ENCODE measurements at regions not wholly inside any gene's neighbourhood (a gene's known extent, or its start where the extent isn't known, plus 50 kb on each side); places are given as distances from the start of the nearest gene placed in this dataset.
"Not testable (repeated sequence)": the region's sequence is repeated elsewhere in the genome, so short reads cannot be mapped to it uniquely, and the experiment has no call there.

GRCh38 chr2:48218169-48218568 is 96.3 kb upstream of the FOXN2 start:
- no peak for DNase-seq
- no peak overlapping the region for H3K27ac Mint-ChIP-seq
- ChIA-PET POLR2A (no interaction called here), CTCF (interaction anchor here (0.6 kb wide), 1 partner anchor 16 kb away, joined by 4 read pairs; no protein-coding TSS in a partner anchor)
- H3K27me3 Mint-ChIP-seq = no peaks in the 10 kb centered on the region
- H3K9me3 Mint-ChIP-seq = no peaks in the 10 kb centered on the region
- no peaks in the 10 kb centered on the region for H3K36me3 Mint-ChIP-seq (ENCODE audit: low read depth)
- H3K4me1 Mint-ChIP-seq = peaks cover 2% of the 10 kb centered on the region
- no peak overlapping the region for H3K4me3 Mint-ChIP-seq

DNA sequence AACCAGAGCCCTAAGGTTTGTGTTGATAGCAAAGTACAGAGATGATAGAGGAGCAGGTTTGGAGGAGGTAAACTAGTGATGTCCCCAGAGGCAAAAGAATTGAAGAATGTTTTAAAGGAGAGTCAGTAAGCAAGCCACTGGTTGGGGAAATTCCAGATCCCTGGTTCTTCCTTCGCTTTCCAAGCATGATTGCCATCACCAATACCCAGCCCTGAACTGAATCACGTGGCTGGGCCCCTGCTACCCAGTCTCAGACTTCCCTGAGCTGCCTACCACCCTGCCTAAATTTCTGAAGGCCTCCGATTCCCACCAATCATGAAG is 95.3 kb upstream of the FOXN2 start:
- ChIA-PET CTCF (no interaction called here), POLR2A (no interaction called here)
- H3K27ac Mint-ChIP-seq = no peak overlapping the region
- no peak for DNase-seq
- H3K4me1 Mint-ChIP-seq = peaks cover 2% of the 10 kb centered on the region
- no peak overlapping the region for H3K4me3 Mint-ChIP-seq
- no peaks in the 10 kb centered on the region for H3K9me3 Mint-ChIP-seq
- H3K36me3 Mint-ChIP-seq (ENCODE audit: low read depth) = no peaks in the 10 kb centered on the region
- no peaks in the 10 kb centered on the region for H3K27me3 Mint-ChIP-seq

DNA sequence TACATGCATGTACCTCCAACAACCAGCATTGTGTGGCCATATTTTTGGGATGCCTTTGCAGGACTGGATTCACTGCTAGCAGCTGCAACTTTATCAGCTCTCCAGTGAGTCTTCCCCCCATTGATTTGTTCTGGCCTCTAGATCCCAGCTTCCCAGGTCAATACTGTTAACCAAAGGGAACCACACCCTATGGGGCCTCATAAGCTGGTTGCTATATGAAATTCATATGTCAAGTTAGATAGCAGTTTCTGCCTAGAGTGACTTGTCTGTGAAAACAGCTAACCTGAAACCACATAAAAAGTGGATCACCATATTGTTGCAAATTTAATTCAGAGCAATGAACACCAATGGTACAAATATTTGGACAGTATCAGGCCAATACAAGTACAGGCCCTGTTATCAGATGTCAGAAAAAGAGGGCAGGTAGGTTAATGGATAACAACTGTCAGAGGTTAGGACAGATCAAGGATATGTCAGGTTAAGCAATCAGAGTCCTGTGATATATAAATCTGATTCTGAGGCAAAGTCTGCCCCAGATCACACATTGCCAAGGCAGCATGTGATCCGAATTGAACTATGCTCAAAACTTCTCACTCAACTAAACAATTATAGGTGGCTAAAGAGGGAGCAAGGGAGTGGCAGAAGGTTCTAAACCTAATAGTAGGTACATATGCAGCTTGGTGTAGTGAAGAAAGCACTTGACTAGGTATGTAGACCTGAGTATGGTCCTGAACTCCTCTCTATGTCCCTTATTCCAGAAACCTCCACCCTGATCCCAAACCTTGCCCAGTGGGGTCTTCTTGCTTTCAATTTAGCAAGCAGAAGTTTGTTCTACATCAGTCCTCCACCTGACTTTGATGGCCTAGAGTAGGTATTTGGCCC is 94.7 kb upstream of the FOXN2 start:
- ChIA-PET CTCF (interaction anchor here (0.6 kb wide), 1 partner anchor 10 kb away, joined by 5 read pairs; no protein-coding TSS in a partner anchor), POLR2A (no interaction called here)
- Mint-ChIP-seq H3K27ac (no peak overlapping the region), H3K36me3 (ENCODE audit: low read depth) (no peaks in the 10 kb centered on the region), H3K4me3 (no peak overlapping the region), H3K4me1 (no peaks in the 10 kb centered on the region), H3K27me3 (no peaks in the 10 kb centered on the region), H3K9me3 (no peaks in the 10 kb centered on the region)
- DNase-seq = no peak

- Mint-ChIP-seq H3K4me3 (no peak overlapping the region), H3K27me3 (no peaks in the 10 kb centered on the region), H3K27ac (no peak overlapping the region), H3K9me3 (no peaks in the 10 kb centered on the region), H3K4me1 (no peaks in the 10 kb centered on the region), H3K36me3 (ENCODE audit: low read depth) (no peaks in the 10 kb centered on the region)
- CTCF ChIA-PET = interaction anchor here (0.6 kb wide), 1 partner anchor 10 kb away, joined by 5 read pairs; no protein-coding TSS in a partner anchor
- no peak for DNase-seq
- POLR2A ChIA-PET = no interaction called here
Observed at GRCh38 chr2:48220501-48220900, 94.0 kb upstream of the FOXN2 start.

DNA sequence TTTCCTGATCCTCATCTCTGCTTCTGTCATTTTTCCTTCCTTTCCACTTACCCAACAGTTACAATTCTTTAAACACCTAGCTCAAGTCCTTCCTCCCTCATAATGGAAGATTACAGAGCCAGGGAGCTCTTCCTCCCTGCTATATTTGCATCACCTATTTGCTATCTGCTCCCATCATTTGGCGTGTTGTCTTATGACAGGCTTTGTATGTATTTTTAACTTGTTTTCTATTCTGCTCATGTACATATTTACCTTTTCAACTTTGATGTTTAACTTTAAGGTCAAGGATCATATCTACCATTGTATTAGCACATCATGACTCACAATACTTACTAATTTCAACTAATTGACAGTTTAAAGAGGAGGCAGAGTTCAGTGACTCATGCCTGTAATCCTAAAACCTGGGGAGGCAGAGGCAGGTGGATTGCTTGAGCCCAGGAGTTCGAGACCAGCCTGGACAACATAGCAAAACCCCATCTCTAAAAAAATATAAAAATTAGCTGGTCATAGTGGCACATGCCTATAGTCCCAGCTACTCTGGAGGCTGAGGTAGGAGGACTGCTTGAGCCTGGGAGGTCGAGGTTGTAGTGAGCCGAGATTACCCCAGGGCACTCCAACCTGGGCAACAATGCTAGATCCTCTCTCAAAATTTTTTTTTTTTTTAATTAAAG is 92.5 kb upstream of the FOXN2 start:
- CTCF ChIA-PET = interaction anchor here (1.0 kb wide), 1 partner anchor 8 kb away, joined by 3 read pairs; no protein-coding TSS in a partner anchor
- H3K27ac Mint-ChIP-seq = no peak overlapping the region
- no peaks in the 10 kb centered on the region for H3K9me3 Mint-ChIP-seq
- no peaks in the 10 kb centered on the region for H3K36me3 Mint-ChIP-seq (ENCODE audit: low read depth)
- no peaks in the 10 kb centered on the region for H3K4me1 Mint-ChIP-seq
- no peak overlapping the region for H3K4me3 Mint-ChIP-seq
- DNase-seq = no peak
- POLR2A ChIA-PET = no interaction called here
- H3K27me3 Mint-ChIP-seq = no peaks in the 10 kb centered on the region

DNA sequence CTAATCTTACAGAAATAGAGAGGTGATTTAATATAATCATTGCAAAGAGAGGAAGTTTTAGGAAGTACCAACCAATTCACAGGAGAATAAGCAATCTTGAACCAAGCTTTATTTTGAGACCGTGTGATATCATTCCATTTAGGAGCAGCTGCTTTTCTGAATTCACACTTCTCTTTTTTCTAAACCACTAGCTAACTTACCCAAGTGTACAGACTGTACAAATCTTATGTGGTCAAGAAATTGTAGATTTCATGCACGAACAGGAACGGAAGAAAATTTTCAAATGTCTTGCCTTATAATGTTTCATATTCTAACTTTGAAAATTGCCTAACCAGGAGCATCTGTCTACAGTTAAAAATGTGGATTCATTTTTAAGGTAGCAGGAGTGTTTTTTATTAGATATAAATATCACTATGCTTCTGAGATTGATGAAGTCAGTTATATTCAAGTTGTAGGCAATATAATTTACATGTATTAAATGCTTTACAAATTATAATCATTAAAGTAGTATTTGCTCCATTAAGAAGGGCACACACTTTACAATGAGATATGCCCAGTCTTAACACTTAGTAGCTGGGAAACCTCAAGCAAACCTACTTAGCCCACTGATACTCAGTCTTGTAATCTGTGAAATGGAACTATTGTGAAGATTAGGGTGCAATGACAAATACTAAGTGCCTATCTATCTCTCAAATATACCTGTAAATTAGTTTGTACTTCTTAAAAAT is 86.7 kb upstream of the FOXN2 start:
- CTCF ChIA-PET = no interaction called here
- Mint-ChIP-seq H3K27ac (no peak overlapping the region), H3K36me3 (ENCODE audit: low read depth) (no peaks in the 10 kb centered on the region), H3K27me3 (no peaks in the 10 kb centered on the region), H3K9me3 (peaks cover under 1% of the 10 kb centered on the region), H3K4me3 (no peak overlapping the region), H3K4me1 (peaks cover 3% of the 10 kb centered on the region)
- no peak for DNase-seq
- POLR2A ChIA-PET = no interaction called here

DNA sequence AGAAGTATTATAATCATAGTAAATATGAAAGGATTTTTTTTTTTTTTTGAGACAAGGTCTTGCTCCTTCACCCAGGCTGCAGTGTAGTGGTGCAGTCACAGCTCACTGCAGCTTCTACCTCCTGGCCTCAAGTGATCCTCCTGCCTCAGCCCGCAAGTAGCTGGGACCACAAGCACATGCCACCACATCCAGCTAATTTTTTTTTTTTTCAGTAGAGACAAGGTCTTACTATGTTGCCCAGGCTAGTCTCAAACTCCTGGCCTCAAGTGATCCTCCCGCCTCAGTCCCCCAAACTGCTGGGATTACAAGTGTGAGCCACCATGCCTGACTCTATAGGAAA is 86.2 kb upstream of the FOXN2 start:
- POLR2A ChIA-PET = no interaction called here
- no peak for DNase-seq
- CTCF ChIA-PET = no interaction called here
- Mint-ChIP-seq H3K4me1 (peaks cover 8% of the 10 kb centered on the region), H3K9me3 (peaks cover 5% of the 10 kb centered on the region), H3K36me3 (ENCODE audit: low read depth) (peaks cover 3% of the 10 kb centered on the region), H3K27ac (no peak overlapping the region), H3K4me3 (no peak overlapping the region), H3K27me3 (no peaks in the 10 kb centered on the region)

DNA sequence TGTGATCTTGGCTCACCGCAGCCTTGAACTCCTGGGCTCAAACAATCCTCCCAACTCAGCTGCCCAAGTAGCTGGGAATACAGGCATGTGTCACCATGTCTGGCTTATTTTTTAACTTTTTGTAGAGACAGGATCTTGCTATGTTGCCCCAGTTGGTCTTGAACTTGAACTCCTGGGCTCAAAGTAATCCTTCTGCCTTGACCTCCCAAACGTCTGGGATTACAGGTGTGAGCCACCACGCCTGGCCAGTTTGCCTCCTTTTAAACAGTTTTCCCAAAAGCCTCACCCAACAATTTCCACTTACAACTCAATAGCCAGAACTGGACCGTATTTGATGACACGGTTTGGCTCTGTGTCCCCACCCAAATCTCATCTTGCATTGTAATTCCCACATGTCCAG is 85.4 kb upstream of the FOXN2 start:
- ChIA-PET CTCF (no interaction called here), POLR2A (no interaction called here)
- DNase-seq = no peak
- H3K4me3 Mint-ChIP-seq = no peak overlapping the region
- H3K27ac Mint-ChIP-seq = no peak overlapping the region
- H3K27me3 Mint-ChIP-seq = no peaks in the 10 kb centered on the region
- H3K36me3 Mint-ChIP-seq (ENCODE audit: low read depth) = peaks cover 3% of the 10 kb centered on the region
- H3K9me3 Mint-ChIP-seq = peaks cover 5% of the 10 kb centered on the region
- H3K4me1 Mint-ChIP-seq = peaks cover 9% of the 10 kb centered on the region

DNA sequence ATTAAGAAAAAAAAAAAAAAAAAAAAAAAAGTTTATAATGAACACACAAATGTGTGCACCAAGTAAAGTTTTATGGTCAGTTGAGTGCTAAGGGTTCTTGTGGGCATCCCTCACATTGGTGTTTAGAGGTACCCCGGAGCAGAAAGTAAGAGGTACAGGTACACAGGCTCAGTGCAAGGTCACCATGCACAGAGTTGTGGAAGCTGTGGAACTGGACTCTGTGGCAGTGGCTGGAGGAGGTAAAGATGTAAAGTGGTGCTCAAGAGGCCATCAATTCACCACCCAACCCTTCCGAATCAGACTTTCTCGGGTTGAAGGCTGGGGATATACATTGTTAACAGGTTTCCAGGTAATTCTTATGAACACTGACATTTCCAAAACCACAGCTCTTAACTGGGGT is 83.6 kb upstream of the FOXN2 start:
- Mint-ChIP-seq H3K9me3 (peaks cover 7% of the 10 kb centered on the region), H3K4me3 (no peak overlapping the region), H3K27me3 (no peaks in the 10 kb centered on the region), H3K4me1 (peaks cover 12% of the 10 kb centered on the region), H3K27ac (no peak overlapping the region), H3K36me3 (ENCODE audit: low read depth) (peaks cover 6% of the 10 kb centered on the region)
- POLR2A ChIA-PET = no interaction called here
- DNase-seq = no peak
- CTCF ChIA-PET = interaction anchor here (0.7 kb wide), 1 partner anchor 59 kb away, joined by 4 read pairs; no protein-coding TSS in a partner anchor

DNA sequence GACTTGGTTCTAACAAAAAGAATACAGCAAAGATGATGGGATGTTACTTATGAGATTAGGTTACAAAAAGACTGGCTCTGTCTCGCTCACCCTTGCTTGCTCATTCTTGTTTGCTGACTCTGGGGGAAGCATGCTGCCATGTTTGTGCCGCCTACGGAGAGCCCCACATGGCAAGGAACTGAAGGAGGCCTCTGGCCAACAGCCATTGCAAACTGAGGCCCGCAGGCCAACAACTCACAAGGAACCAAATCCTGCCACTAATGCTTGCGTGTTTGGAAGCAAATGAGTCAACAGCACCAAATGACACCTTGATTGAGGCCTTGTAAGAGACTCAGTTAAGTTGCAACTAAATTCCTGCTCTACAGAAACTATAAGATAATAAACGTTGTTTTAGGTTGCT is 82.1 kb upstream of the FOXN2 start:
- POLR2A ChIA-PET = no interaction called here
- CTCF ChIA-PET = no interaction called here

GRCh38 chr2:48233005-48233404 is 81.5 kb upstream of the FOXN2 start:
- Mint-ChIP-seq H3K27ac (peak overlapping the region; percentile 62), H3K4me1 (peaks cover 23% of the 10 kb centered on the region), H3K27me3 (no peaks in the 10 kb centered on the region), H3K9me3 (peaks cover 7% of the 10 kb centered on the region), H3K4me3 (no peak overlapping the region), H3K36me3 (ENCODE audit: low read depth) (peaks cover 6% of the 10 kb centered on the region)
- ChIA-PET POLR2A (interaction anchor here (0.6 to 1.0 kb wide), 2 partner anchors 23 to 80 kb away, joined by 3 read pairs; no protein-coding TSS in a partner anchor), CTCF (no interaction called here)
- peak; percentile 24 for DNase-seq

More for the DNA sequence above, 82.1 kb upstream of the FOXN2 start:
- no peaks in the 10 kb centered on the region for H3K27me3 Mint-ChIP-seq
- H3K4me3 Mint-ChIP-seq = no peak overlapping the region
- no peak overlapping the region for H3K27ac Mint-ChIP-seq
- DNase-seq = no peak
- peaks cover 6% of the 10 kb centered on the region for H3K36me3 Mint-ChIP-seq (ENCODE audit: low read depth)
- peaks cover 23% of the 10 kb centered on the region for H3K4me1 Mint-ChIP-seq
- H3K9me3 Mint-ChIP-seq = peaks cover 7% of the 10 kb centered on the region

GRCh38 chr2:48233824-48234223 is 80.7 kb upstream of the FOXN2 start:
- H3K4me1 Mint-ChIP-seq = peaks cover 23% of the 10 kb centered on the region

DNA sequence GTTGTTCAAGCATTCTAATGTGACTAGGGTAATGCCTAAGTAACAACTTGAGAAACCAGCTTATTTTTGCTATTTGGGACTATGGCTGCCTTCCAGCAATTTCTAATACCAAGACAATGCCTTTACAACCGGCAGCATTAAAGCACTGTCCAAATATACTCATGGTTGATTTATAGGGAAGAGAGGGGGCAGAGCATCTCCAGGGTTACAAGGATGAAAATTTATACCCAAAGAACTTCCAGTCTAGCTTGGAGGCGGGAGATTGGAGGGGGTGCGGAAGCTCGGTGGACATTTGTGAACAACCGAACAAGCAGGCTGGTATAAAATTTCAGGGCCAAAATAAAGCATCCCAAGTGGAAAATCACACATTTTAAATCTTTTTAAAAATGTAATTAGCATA is 79.4 kb upstream of the FOXN2 start:
- H3K27ac Mint-ChIP-seq = no peak overlapping the region
- ChIA-PET POLR2A (no interaction called here), CTCF (interaction anchor here (0.6 to 1.1 kb wide), 3 partner anchors 15 to 192 kb away, joined by 3 to 4 read pairs (median 3); no protein-coding TSS in a partner anchor)
- H3K4me1 Mint-ChIP-seq = peaks cover 23% of the 10 kb centered on the region
- peaks cover 6% of the 10 kb centered on the region for H3K36me3 Mint-ChIP-seq (ENCODE audit: low read depth)
- DNase-seq = no peak
- H3K27me3 Mint-ChIP-seq = no peaks in the 10 kb centered on the region
- H3K9me3 Mint-ChIP-seq = peaks cover 11% of the 10 kb centered on the region
- H3K4me3 Mint-ChIP-seq = no peak overlapping the region

More at GRCh38 chr2:48233824-48234223, 80.7 kb upstream of the FOXN2 start:
- H3K27me3 Mint-ChIP-seq; H3K4me3 Mint-ChIP-seq; DNase-seq; CTCF ChIA-PET; H3K9me3 Mint-ChIP-seq; H3K36me3 Mint-ChIP-seq (ENCODE audit: low read depth); H3K27ac Mint-ChIP-seq: not testable (repeated sequence)
- POLR2A ChIA-PET = interaction anchor here (0.6 to 1.0 kb wide), 2 partner anchors 22 to 80 kb away, joined by 3 read pairs; no protein-coding TSS in a partner anchor
